Gastroesophageal sphincter (tissue), 3 donors: ENCODE measurements at regions not wholly inside any gene's neighbourhood (a gene's known extent, or its start where the extent isn't known, plus 50 kb on each side); places are given as distances from the start of the nearest gene placed in this dataset.

Source experiments
- CTCF ChIP-seq, 4 experiments: fragments of 200-600 bp in 2 of 4; fragments of 450-650 bp in 2 of 4; sonication (generic) in 1 of 4; IDR thresholded peaks; one replicate each; pipeline ENCODE4 v1.5.1; 2017 to 2019; ENCODE audit warnings: antibody characterized with exemption in 4 of 4, mild to moderate bottlenecking in 2 of 4, moderate library complexity in 2 of 4
- POLR2AphosphoS5 ChIP-seq: sonication (generic); formaldehyde crosslinking; IDR thresholded peaks from one replicate; pipeline ENCODE4 v1.6.1; 2017; ENCODE audit warnings: antibody characterized with exemption

- TF ChIP-seq CTCF (IDR thresholded peaks at IDR 0.05) (no peak), POLR2AphosphoS5 (no peak)
Observed at GRCh38 chr9:82565188-82565969, 497.6 kb downstream of the RASEF start.
